ENCODE measurements at regions not wholly inside any gene's neighbourhood (a gene's known extent, or its start where the extent isn't known, plus 50 kb on each side); places are given as distances from the start of the nearest gene placed in this dataset.

- Histone ChIP-seq H3K4me1 (replicated peaks in 1 of 2) (no peaks in the 10 kb centered on the region), H3K27ac (no peak overlapping the region), H3K36me3 (replicated peaks in 1 of 2) (no peaks in the 10 kb centered on the region), H3K9me3 (replicated peaks in 1 of 3) (no peaks in the 10 kb centered on the region), H3K4me3 (no peak overlapping the region), H3K27me3 (no peaks in the 10 kb centered on the region)
- WGBS, 4 donors, result 69 to 78% (median 75%) methylated on average over 6 of the region's 6 CpGs
- TF ChIP-seq CTCF (IDR thresholded peaks at IDR 0.05), result no peak
- no peak for TF ChIP-seq POLR2A (IDR thresholded peaks at IDR 0.05)
- no peak for DNase-seq
- intact Hi-C loops (cut with DNase I), result no loop called here
Observed at GRCh38 chr7:142503036-142503435, 245.2 kb upstream of the PRSS58 start.

GRCh38 chr7:142501434-142501833 is 243.6 kb upstream of the PRSS58 start:
- H3K36me3 ChIP-seq (replicated peaks in 1 of 2), result no peaks in the 10 kb centered on the region
- intact Hi-C loops (cut with DNase I), result no loop called here
- 33 to 50% (median 42%) methylated on average over 1 of the region's 1 CpG for WGBS, 4 donors

GRCh38 chr7:142500366-142500765 is 242.5 kb upstream of the PRSS58 start:
- intact Hi-C loops (cut with DNase I), result no loop called here
- no peak for DNase-seq
- Histone ChIP-seq H3K36me3 (replicated peaks in 1 of 2) (no peaks in the 10 kb centered on the region), H3K9me3 (replicated peaks in 1 of 3) (no peaks in the 10 kb centered on the region), H3K4me3 (no peak overlapping the region), H3K4me1 (replicated peaks in 1 of 2) (no peaks in the 10 kb centered on the region), H3K27me3 (no peaks in the 10 kb centered on the region), H3K27ac (no peak overlapping the region)
- 22 to 62% (median 38%) methylated on average over 3 to 4 of the region's 4 CpGs for WGBS, 4 donors
- TF ChIP-seq CTCF (IDR thresholded peaks at IDR 0.05) (no peak), POLR2A (IDR thresholded peaks at IDR 0.05) (no peak)

More at GRCh38 chr7:142501434-142501833, 243.6 kb upstream of the PRSS58 start:
- H3K9me3 ChIP-seq (replicated peaks in 1 of 3), result no peaks in the 10 kb centered on the region
- TF ChIP-seq CTCF (IDR thresholded peaks at IDR 0.05) (no peak), POLR2A (IDR thresholded peaks at IDR 0.05) (no peak)
- DNase-seq, result no peak
- no peak overlapping the region for H3K4me3 ChIP-seq
- no peaks in the 10 kb centered on the region for H3K27me3 ChIP-seq
- no peaks in the 10 kb centered on the region for H3K4me1 ChIP-seq (replicated peaks in 1 of 2)
- no peak overlapping the region for H3K27ac ChIP-seq

GRCh38 chr7:142499635-142500034 is 241.8 kb upstream of the PRSS58 start:
- Histone ChIP-seq H3K27ac (no peak overlapping the region), H3K27me3 (no peaks in the 10 kb centered on the region), H3K9me3 (replicated peaks in 1 of 3) (no peaks in the 10 kb centered on the region), H3K4me3 (no peak overlapping the region), H3K36me3 (replicated peaks in 1 of 2) (no peaks in the 10 kb centered on the region), H3K4me1 (replicated peaks in 1 of 2) (no peaks in the 10 kb centered on the region)
- no peak for DNase-seq
- intact Hi-C loops (cut with DNase I), result no loop called here
- TF ChIP-seq CTCF (IDR thresholded peaks at IDR 0.05), result no peak
- TF ChIP-seq POLR2A (IDR thresholded peaks at IDR 0.05), result no peak
- WGBS, 4 donors, result 55 to 62% (median 58%) methylated on average over 4 of the region's 4 CpGs
